ENCODE measurements at regions not wholly inside any gene's neighbourhood (a gene's known extent, or its start where the extent isn't known, plus 50 kb on each side); places are given as distances from the start of the nearest gene placed in this dataset.

GRCh38 chr3:87654184-87654583 lies 377.8 kb upstream of the POU1F1 start:
- TF ChIP-seq CTCF (IDR thresholded peaks at IDR 0.05) (no peak), POLR2A (IDR thresholded peaks at IDR 0.05) (no peak)

All from body of pancreas (tissue), 4 donors.